ENCODE measurements at regions not wholly inside any gene's neighbourhood (a gene's known extent, or its start where the extent isn't known, plus 50 kb on each side); places are given as distances from the start of the nearest gene placed in this dataset.

DNA sequence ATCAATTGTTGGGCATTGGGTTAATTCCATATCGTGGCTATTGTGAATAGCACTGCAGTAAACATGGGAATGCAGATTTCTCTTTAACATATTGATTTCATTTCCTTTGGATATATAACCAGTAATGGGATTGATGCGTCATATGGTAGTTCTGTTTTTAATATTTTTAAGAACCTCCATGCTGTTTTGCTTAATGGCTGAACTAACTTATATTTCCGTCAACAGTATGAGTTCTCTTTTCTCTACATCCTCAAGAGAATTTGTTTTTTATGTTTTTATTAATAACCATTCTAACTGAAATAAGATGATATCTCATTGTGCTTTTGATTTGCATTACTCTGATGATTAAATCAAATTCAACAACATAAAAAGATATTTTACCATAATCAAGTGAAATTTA is 228.5 kb upstream of the FSIP2 start:
- TF ChIP-seq, protein P1, sequence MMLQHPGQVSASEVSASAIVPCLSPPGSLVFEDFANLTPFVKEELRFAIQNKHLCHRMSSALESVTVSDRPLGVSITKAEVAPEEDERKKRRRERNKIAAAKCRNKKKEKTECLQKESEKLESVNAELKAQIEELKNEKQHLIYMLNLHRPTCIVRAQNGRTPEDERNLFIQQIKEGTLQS (IDR thresholded peaks at IDR 0.05) = no peak
- TF ChIP-seq, protein P1 (CRISPR knock-in tag; conservative IDR thresholded peaks at IDR 0.05) = no peak
- TF ChIP-seq EP300 (IDR thresholded peaks at IDR 0.05; ENCODE audit: low read length) (no peak), POLR2A (conservative IDR thresholded peaks at IDR 0.05) (no peak), SIN3A (IDR thresholded peaks at IDR 0.05; ENCODE audit: borderline replicate concordance in 2 of 2, control insufficient read depth in 1 of 2, low read depth in 2 of 2, low read length in 2 of 2) (no peak), TEAD2 (tag; IDR thresholded peaks at IDR 0.05) (no peak), FOXP1 (CRISPR knock-in tag; IDR thresholded peaks at IDR 0.05) (no peak)
- TF ChIP-seq, protein P2, sequence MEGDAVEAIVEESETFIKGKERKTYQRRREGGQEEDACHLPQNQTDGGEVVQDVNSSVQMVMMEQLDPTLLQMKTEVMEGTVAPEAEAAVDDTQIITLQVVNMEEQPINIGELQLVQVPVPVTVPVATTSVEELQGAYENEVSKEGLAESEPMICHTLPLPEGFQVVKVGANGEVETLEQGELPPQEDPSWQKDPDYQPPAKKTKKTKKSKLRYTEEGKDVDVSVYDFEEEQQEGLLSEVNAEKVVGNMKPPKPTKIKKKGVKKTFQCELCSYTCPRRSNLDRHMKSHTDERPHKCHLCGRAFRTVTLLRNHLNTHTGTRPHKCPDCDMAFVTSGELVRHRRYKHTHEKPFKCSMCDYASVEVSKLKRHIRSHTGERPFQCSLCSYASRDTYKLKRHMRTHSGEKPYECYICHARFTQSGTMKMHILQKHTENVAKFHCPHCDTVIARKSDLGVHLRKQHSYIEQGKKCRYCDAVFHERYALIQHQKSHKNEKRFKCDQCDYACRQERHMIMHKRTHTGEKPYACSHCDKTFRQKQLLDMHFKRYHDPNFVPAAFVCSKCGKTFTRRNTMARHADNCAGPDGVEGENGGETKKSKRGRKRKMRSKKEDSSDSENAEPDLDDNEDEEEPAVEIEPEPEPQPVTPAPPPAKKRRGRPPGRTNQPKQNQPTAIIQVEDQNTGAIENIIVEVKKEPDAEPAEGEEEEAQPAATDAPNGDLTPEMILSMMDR (IDR thresholded peaks at IDR 0.05 in 2 of 3, conservative IDR thresholded peaks at IDR 0.05 in 1 of 3; ENCODE audit: insufficient read depth in 2 of 3, low read depth in 1 of 3, low read length in 3 of 3) = no peak
